GM12878 (cell line): ENCODE measurements at regions not wholly inside any gene's neighbourhood (a gene's known extent, or its start where the extent isn't known, plus 50 kb on each side); places are given as distances from the start of the nearest gene placed in this dataset.
A peak's percentile ranks its signal among the peaks of the same experiment; 100 is the strongest.

Source experiments
- ATAC-seq: fragments of 200-7000 bp; cut with Tn5 transposase; 3 replicates; pipeline ENCODE4 v1.9.1; 2020; ENCODE audit warnings: mild to moderate bottlenecking, moderate library complexity
- BruUV-seq: library from RNA; stranded (reverse); fragments of 400-500 nt; replicated peaks from 2 replicates; lab custom pipeline; 2021; lab: Mats Ljungman, UMichigan
- CTCF ChIA-PET: fragments of 300-600 bp; sonication (Branson Sonifier 250); formaldehyde crosslinking; extraction: SDS; loops from one replicate; lab custom pipeline; 2021; ENCODE audit warnings: inconsistent platforms; lab: Yijun Ruan, JAX
- POLR2A ChIA-PET: fragments of 350-600 bp; formaldehyde crosslinking; extraction: SDS; loops from one replicate; lab custom pipeline; 2021; ENCODE audit warnings: inconsistent platforms; lab: Charles Lee
- RAD21 ChIA-PET: fragments of 300-600 bp; sonication (Branson Sonifier 250); formaldehyde crosslinking; loops from one replicate; lab custom pipeline; 2023; ENCODE audit warnings: antibody characterized with exemption; ENCODE audit not compliant: unreplicated experiment; lab: Charles Lee
- SMC1A ChIA-PET: fragments of 300-600 bp; sonication (Branson Sonifier 250); formaldehyde crosslinking; loops from one replicate; lab custom pipeline; 2023; ENCODE audit not compliant: unreplicated experiment, uncharacterized antibody; lab: Charles Lee
- DNase-seq: peaks from one replicate; pipeline ENCODE4 v3.0.0-alpha.2; 2011; ENCODE audit warnings: low read depth, low spot score
- FAIRE-seq: peaks from 3 replicates; lab custom pipeline; 2011; peaks lifted over from hg19 to GRCh38; lab: Jason Lieb, UNC
- H2AFZ ChIP-seq: 2 replicates; pipeline ENCODE4 v1.6.0; 2011; ENCODE audit warnings: low read depth, low read length, control low read depth; ENCODE audit not compliant: control insufficient read depth
- H3K27ac ChIP-seq: 2 replicates; pipeline ENCODE4 v1.5.1; 2011; ENCODE audit warnings: control low read depth; ENCODE audit not compliant: control insufficient read depth, insufficient read depth
- H3K27me3 ChIP-seq, 2 experiments: replicated peaks in 1 of 2; 2 replicates each; pipeline versions ENCODE4 v1.6.0 to v1.6.1; 2011; ENCODE audit warnings: low read length in 1 of 2; ENCODE audit not compliant: control insufficient read depth in 2 of 2, insufficient read depth in 2 of 2
- H3K36me3 ChIP-seq, 2 experiments: 2 replicates each; pipeline ENCODE4 v1.5.1; 2011; ENCODE audit warnings: low read length in 1 of 2; ENCODE audit not compliant: control insufficient read depth in 2 of 2, insufficient read depth in 2 of 2
- H3K4me1 ChIP-seq: 2 replicates; pipeline ENCODE4 v1.6.1; 2011; ENCODE audit warnings: mild to moderate bottlenecking, low read length, moderate library complexity, mixed read lengths; ENCODE audit not compliant: control insufficient read depth, insufficient read depth
- H3K4me2 ChIP-seq: 2 replicates; pipeline ENCODE4 v1.6.0; 2011; ENCODE audit warnings: control low read depth; ENCODE audit not compliant: control insufficient read depth, insufficient read depth
- H3K4me3 ChIP-seq: fragments of 200-600 bp; sonication (generic); 2 replicates; pipeline ENCODE4 v1.5.1; 2016
- H3K79me2 ChIP-seq: 2 replicates; pipeline ENCODE4 v1.6.0; 2011; ENCODE audit warnings: low read length; ENCODE audit not compliant: control insufficient read depth, insufficient read depth
- H3K9ac ChIP-seq: 2 replicates; pipeline ENCODE4 v1.8.0; 2011; ENCODE audit warnings: low read length, control low read depth, mixed read lengths; ENCODE audit not compliant: control insufficient read depth, insufficient read depth
- H3K9me3 ChIP-seq: replicated peaks from 3 replicates; pipeline ENCODE4 v1.5.1; 2011; ENCODE audit warnings: mild to moderate bottlenecking, low read length; ENCODE audit not compliant: control insufficient read depth, insufficient read depth
- H4K20me1 ChIP-seq: 2 replicates; pipeline ENCODE4 v1.6.0; 2011; ENCODE audit not compliant: control insufficient read depth, insufficient read depth
- ATF7 ChIP-seq: fragments of 450-650 bp; IDR thresholded peaks from 2 replicates; pipeline ENCODE4 v1.6.1; 2016; ENCODE audit warnings: low read depth, mild to moderate bottlenecking
- BACH1 ChIP-seq: fragments of 450-650 bp; IDR thresholded peaks from 2 replicates; pipeline ENCODE4 v1.6.1; 2017; ENCODE audit warnings: mild to moderate bottlenecking, borderline replicate concordance
- BMI1 ChIP-seq: fragments of 450-650 bp; IDR thresholded peaks from 2 replicates; pipeline ENCODE4 v1.6.1; 2016; ENCODE audit warnings: mild to moderate bottlenecking, moderate library complexity, borderline replicate concordance
- CHD1 ChIP-seq: IDR thresholded peaks from 2 replicates; pipeline ENCODE4 v1.6.1; 2012; ENCODE audit warnings: low read depth, low read length, improper control_type of control experiment
- CREM ChIP-seq: IDR thresholded peaks from 2 replicates; pipeline ENCODE4 v1.6.1; 2014; ENCODE audit warnings: antibody characterized with exemption, low read depth
- EP300 ChIP-seq, 2 experiments: fragments of 150-350 bp in 1 of 2; IDR thresholded peaks; 2 replicates each; pipeline ENCODE4 v1.6.1; 2011 to 2012; ENCODE audit warnings: low read depth in 2 of 2, low read length in 2 of 2, borderline replicate concordance in 1 of 2, improper control_type of control experiment in 1 of 2, inconsistent platforms in 1 of 2; ENCODE audit not compliant: control insufficient read depth in 1 of 2
- FOS ChIP-seq: IDR thresholded peaks from 3 replicates; pipeline ENCODE4 v1.6.1; 2011; ENCODE audit warnings: borderline replicate concordance; ENCODE audit not compliant: insufficient read length; ENCODE audit errors: extremely low read depth
- LARP7 ChIP-seq: fragments of 450-650 bp; IDR thresholded peaks from 2 replicates; pipeline ENCODE4 v1.6.1; 2017; ENCODE audit warnings: mild to moderate bottlenecking
- MTA2 ChIP-seq: fragments of 450-650 bp; IDR thresholded peaks from 2 replicates; pipeline ENCODE4 v1.6.1; 2016; ENCODE audit warnings: low read depth, mild to moderate bottlenecking, moderate library complexity
- MYB ChIP-seq: fragments of 150-350 bp; IDR thresholded peaks from 2 replicates; pipeline ENCODE4 v1.6.1; 2014; ENCODE audit warnings: mild to moderate bottlenecking, low read depth, low read length, borderline replicate concordance
- ZNF207 ChIP-seq: fragments of 450-650 bp; IDR thresholded peaks from 2 replicates; pipeline ENCODE4 v1.6.1; 2014; ENCODE audit warnings: antibody characterized with exemption, mild to moderate bottlenecking, borderline replicate concordance
- WGBS: methylation state at CpG from one replicate; pipeline ENCODE4 v1.1.6; 2016; ENCODE audit warnings: low lambda C conversion rate; ENCODE audit not compliant: insufficient replicate concordance, insufficient coverage; ENCODE audit errors: missing lambda C conversion rate; 5-methylcytosine and 5-hydroxymethylcytosine counted together
- in situ Hi-C: fragments of 300-500 bp; cut with MboI; formaldehyde crosslinking; loops from 9 replicates; pipeline ENCODE4 v1.14.3; 2018; ENCODE audit warnings: mixed read lengths
- intact Hi-C: fragments of 100-400 bp; cut with micrococcal nuclease; formaldehyde crosslinking; loops from one replicate; pipeline ENCODE4 v1.14.2; 2022; ENCODE audit not compliant: unreplicated experiment
- TF ChIP-seq, protein P1 (sequence below): fragments of 450-650 bp; formaldehyde crosslinking; IDR thresholded peaks from 2 replicates; pipeline ENCODE4 v1.4.0; 2022; ENCODE audit warnings: mild to moderate bottlenecking, moderate library complexity

DNA sequence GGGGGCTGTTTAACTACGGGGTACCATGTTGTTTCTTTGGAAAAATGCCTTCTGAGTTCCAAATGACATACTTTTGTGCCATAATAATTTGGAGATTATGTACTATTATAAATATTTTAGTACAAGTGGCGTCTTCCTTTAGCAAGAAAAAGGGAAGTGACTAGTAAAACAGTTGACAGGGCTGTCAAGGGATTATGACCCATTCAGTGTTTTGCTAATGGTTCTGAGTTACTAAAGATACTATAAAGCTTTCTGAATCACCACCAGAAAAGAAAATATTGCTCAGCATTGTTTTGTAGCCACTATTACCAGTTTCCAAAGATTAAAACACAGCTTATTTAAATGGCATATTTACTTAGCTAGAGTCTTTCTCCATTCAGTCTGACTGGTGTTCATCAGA lies 334.9 kb downstream of the SNAPC1 start (continued):
- TF ChIP-seq MYB (no peak), CREM (no peak), ATF7 (no peak), ZNF207 (no peak), EP300 (IDR thresholded peaks at IDR 0.05; ENCODE audit: borderline replicate concordance in 1 of 2, control insufficient read depth in 1 of 2, low read depth in 2 of 2, low read length in 2 of 2) (no peak), LARP7 (no peak), FOS (no peak)
- TF ChIP-seq, protein P1, sequence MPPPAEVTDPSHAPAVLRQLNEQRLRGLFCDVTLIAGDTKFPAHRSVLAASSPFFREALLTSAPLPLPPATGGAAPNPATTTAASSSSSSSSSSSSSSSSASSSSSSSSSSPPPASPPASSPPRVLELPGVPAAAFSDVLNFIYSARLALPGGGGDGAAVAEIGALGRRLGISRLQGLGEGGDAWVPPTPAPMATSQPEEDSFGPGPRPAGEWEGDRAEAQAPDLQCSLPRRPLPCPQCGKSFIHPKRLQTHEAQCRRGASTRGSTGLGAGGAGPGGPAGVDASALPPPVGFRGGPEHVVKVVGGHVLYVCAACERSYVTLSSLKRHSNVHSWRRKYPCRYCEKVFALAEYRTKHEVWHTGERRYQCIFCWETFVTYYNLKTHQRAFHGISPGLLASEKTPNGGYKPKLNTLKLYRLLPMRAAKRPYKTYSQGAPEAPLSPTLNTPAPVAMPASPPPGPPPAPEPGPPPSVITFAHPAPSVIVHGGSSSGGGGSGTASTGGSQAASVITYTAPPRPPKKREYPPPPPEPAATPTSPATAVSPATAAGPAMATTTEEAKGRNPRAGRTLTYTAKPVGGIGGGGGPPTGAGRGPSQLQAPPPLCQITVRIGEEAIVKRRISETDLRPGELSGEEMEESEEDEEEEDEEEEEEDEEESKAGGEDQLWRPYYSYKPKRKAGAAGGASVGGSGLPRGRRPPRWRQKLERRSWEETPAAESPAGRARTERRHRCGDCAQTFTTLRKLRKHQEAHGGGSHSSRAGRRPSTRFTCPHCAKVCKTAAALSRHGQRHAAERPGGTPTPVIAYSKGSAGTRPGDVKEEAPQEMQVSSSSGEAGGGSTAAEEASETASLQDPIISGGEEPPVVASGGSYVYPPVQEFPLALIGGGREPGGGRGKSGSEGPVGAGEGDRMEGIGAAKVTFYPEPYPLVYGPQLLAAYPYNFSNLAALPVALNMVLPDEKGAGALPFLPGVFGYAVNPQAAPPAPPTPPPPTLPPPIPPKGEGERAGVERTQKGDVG (CRISPR knock-in tag): no peak

DNA sequence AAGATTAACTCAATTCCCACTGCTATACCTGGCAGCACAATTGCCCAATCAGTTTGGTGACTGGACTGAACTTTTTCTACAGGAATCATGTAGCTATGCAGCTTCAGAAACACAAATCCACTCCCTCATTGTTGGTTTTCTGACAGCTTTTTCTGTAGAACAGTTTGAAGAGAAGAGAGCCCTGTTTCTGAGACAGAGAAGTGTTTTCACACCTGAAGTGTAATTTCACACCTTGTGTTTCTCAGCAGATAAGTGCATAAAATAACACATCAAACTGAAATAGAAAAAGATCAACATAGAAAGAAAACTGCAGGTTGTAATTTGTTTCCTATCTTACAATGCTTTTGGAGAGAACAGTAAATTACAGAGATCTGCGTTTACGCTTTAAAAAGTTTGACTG lies 335.6 kb downstream of the SNAPC1 start:
- H2AFZ ChIP-seq: no peak overlapping the region
- CTCF ChIA-PET: interaction anchor here (0.8 to 1.9 kb wide), 3 partner anchors 10 to 29 kb away, joined by 3 to 6 read pairs (median 4); no protein-coding TSS in a partner anchor
- intact Hi-C loops: no loop called here
- POLR2A ChIA-PET: interaction anchor here (0.6 to 1.6 kb wide), 5 partner anchors 18 to 209 kb away, joined by 3 to 5 read pairs (median 4); no protein-coding TSS in a partner anchor
- BruUV-seq: no TSS peak
- H3K4me2 ChIP-seq: no peak overlapping the region
- SMC1A ChIA-PET: interaction anchor here (0.9 to 9.0 kb wide), 13 partner anchors 11 to 204 kb away, joined by 3 to 87 read pairs (median 4); no protein-coding TSS in a partner anchor
- no peaks in the 10 kb centered on the region for H3K36me3 ChIP-seq
- H3K9ac ChIP-seq: no peak overlapping the region
- TF ChIP-seq BACH1 (peak; percentile 20; the same call in 1 of the 2 replicates), BMI1 (0 out of 2 replicates have a peak, but pooled peaks have one; percentile 21), MTA2 (peak; percentile 46), EP300 (IDR thresholded peaks at IDR 0.05; ENCODE audit: borderline replicate concordance in 1 of 2, control insufficient read depth in 1 of 2, low read depth in 2 of 2, low read length in 2 of 2) (0 out of 4 replicates have a peak, but pooled peaks of 1 of the 2 experiments have one; percentile 19), CHD1 (no peak)
- no peaks in the 10 kb centered on the region for H4K20me1 ChIP-seq
- ATAC-seq: 0 out of 3 replicates have a peak, but pooled peaks have one; percentile 21
- no peaks in the 10 kb centered on the region for H3K4me1 ChIP-seq
- in situ Hi-C loops: no loop called here
- H3K79me2 ChIP-seq: no peaks in the 10 kb centered on the region
- DNase-seq: no peak
- H3K4me3 ChIP-seq: no peak overlapping the region
- no peak for FAIRE-seq
- H3K27ac ChIP-seq: no peak overlapping the region
- RAD21 ChIA-PET: interaction anchor here (0.8 to 3.3 kb wide), 8 partner anchors 14 to 231 kb away, joined by 3 to 33 read pairs (median 7); no protein-coding TSS in a partner anchor
- 92% methylated on average over 2 of the region's 2 CpGs for WGBS
- H3K27me3 ChIP-seq: no peaks in the 10 kb centered on the region
- H3K9me3 ChIP-seq: no peaks in the 10 kb centered on the region
